CD4-positive, alpha-beta T cell (primary cell): ENCODE measurements at regions not wholly inside any gene's neighbourhood (a gene's known extent, or its start where the extent isn't known, plus 50 kb on each side); places are given as distances from the start of the nearest gene placed in this dataset.

Experiments
- ATAC-seq: fragments of 200-7000 bp; cut with Tn5 transposase; one replicate; pipeline ENCODE4 v1.10.0; 2022; ENCODE audit warnings: mild to moderate bottlenecking; ENCODE audit not compliant: poor library complexity
- CTCF ChIA-PET: fragments of 350-600 bp; sonication (Branson Sonifier 250); formaldehyde crosslinking; loops from one replicate; lab custom pipeline; 2021; ENCODE audit warnings: antibody characterized with exemption, inconsistent platforms; lab: Charles Lee
- POLR2A ChIA-PET: fragments of 350-600 bp; sonication (Branson Sonifier 250); formaldehyde crosslinking; loops from one replicate; lab custom pipeline; 2021; ENCODE audit warnings: antibody characterized with exemption, inconsistent platforms; lab: Charles Lee
- DNase-seq, 14 experiments: peaks; one replicate each; pipeline ENCODE4 v3.0.0-alpha.2; 2013 to 2020; ENCODE audit warnings: mixed read lengths in 2 of 14
- H3K27ac ChIP-seq, 2 donors: one replicate each; pipeline versions ENCODE4 v1.5.1 to v1.7.0; 2013; ENCODE audit warnings: low read length in 2 of 2, low read depth in 1 of 2, mild to moderate bottlenecking in 1 of 2
- H3K27me3 ChIP-seq, 2 experiments: 1 replicate in 1 of 2; 2 replicates in 1 of 2; pipeline versions ENCODE4 v1.6.1 to v1.7.0; 2013; ENCODE audit warnings: low read length in 2 of 2, control low read depth in 1 of 2, mild to moderate bottlenecking in 1 of 2, moderate library complexity in 1 of 2; ENCODE audit not compliant: insufficient read depth in 2 of 2, control insufficient read depth in 1 of 2
- H3K36me3 ChIP-seq: one replicate; pipeline ENCODE4 v1.6.1; 2013; ENCODE audit warnings: low read length, control low read depth; ENCODE audit not compliant: insufficient read depth
- H3K4me1 ChIP-seq: one replicate; pipeline ENCODE4 v1.6.1; 2013; ENCODE audit warnings: low read length, control low read depth; ENCODE audit not compliant: insufficient read depth
- H3K4me3 ChIP-seq: one replicate; pipeline ENCODE4 v1.5.1; 2013; ENCODE audit warnings: mild to moderate bottlenecking, low read length, moderate library complexity
- H3K9me3 ChIP-seq, 2 experiments: 1 replicate in 1 of 2; 2 replicates in 1 of 2; pipeline versions ENCODE4 v1.6.1 to v1.7.0; 2013; ENCODE audit warnings: low read length in 2 of 2, mild to moderate bottlenecking in 2 of 2, control low read depth in 1 of 2, moderate library complexity in 1 of 2; ENCODE audit not compliant: control insufficient read depth in 1 of 2, insufficient read depth in 1 of 2
- H3K27ac Mint-ChIP-seq: one replicate; pipeline ENCODE4 v1.8.0; 2020; ENCODE audit warnings: mixed read lengths
- H3K27me3 Mint-ChIP-seq: one replicate; pipeline ENCODE4 v1.8.0; 2021; ENCODE audit warnings: mixed read lengths
- H3K36me3 Mint-ChIP-seq: one replicate; pipeline ENCODE4 v1.8.0; 2021; ENCODE audit warnings: low read depth, mixed read lengths
- H3K4me1 Mint-ChIP-seq: one replicate; pipeline ENCODE4 v1.8.0; 2021; ENCODE audit warnings: low read depth, mixed read lengths
- H3K4me3 Mint-ChIP-seq: one replicate; pipeline ENCODE4 v1.8.0; 2020; ENCODE audit warnings: mild to moderate bottlenecking, mixed read lengths
- H3K9me3 Mint-ChIP-seq: one replicate; pipeline ENCODE4 v1.8.0; 2020; ENCODE audit warnings: mixed read lengths
- intact Hi-C, 2 experiments: fragments of 100-400 bp; cut with DNase I in 1 of 2; cut with micrococcal nuclease in 1 of 2; formaldehyde crosslinking; loops; one replicate each; pipeline versions ENCODE4 v1.15.1 to v1.9.0; 2023 to 2025; cut with DNase I, micrococcal nuclease
- TF ChIP-seq, protein P1 (sequence below): fragments of 200-600 bp; IDR thresholded peaks from one replicate; pipeline ENCODE4 v1.8.0; 2022; ENCODE audit warnings: antibody characterized with exemption, mild to moderate bottlenecking

DNA sequence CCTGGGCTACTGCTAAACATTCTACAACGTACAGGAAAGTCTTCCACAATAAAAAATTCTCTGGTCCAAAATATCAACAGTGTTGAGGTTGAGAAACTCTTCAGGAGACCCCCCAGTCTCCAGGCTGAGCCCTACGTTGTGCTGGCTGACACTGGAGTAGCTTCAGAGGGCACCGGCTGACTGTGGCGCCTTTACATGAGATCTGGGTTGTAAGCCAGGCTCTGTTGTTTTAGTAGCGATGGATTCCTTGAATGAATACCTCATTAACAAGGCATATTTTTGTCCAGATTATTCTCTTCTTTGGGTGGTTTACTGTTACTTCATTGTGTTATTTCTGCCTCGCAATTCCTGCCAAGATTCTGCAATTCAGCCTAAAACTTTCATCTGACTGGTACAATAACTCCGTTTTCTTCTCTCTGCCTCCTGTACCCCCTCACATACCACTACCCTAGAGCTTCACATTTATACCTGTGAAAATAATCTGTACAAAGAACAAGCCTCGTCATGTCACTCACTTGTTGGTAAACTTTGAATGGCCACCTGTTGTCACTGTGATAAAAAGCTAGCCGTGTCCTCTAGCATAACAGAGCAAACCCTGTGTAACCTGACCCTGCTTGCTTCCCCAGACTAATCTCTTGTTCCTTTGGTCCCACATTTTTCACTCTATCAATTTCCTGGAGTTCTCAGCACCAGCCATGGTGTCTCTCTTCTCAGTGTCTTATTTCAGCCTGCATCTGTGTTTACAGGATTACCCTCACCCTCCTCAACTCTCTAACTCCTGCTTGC, 1476.1 kb upstream of the TENM3 start:
- H3K4me3 Mint-ChIP-seq, result no peak overlapping the region
- TF ChIP-seq, protein P1, sequence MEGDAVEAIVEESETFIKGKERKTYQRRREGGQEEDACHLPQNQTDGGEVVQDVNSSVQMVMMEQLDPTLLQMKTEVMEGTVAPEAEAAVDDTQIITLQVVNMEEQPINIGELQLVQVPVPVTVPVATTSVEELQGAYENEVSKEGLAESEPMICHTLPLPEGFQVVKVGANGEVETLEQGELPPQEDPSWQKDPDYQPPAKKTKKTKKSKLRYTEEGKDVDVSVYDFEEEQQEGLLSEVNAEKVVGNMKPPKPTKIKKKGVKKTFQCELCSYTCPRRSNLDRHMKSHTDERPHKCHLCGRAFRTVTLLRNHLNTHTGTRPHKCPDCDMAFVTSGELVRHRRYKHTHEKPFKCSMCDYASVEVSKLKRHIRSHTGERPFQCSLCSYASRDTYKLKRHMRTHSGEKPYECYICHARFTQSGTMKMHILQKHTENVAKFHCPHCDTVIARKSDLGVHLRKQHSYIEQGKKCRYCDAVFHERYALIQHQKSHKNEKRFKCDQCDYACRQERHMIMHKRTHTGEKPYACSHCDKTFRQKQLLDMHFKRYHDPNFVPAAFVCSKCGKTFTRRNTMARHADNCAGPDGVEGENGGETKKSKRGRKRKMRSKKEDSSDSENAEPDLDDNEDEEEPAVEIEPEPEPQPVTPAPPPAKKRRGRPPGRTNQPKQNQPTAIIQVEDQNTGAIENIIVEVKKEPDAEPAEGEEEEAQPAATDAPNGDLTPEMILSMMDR, result no peak
- DNase-seq, result no peak
- peaks cover 4% of the 10 kb centered on the region for H3K9me3 Mint-ChIP-seq
- Histone ChIP-seq H3K4me3 (no peak overlapping the region), H3K27ac (no peak overlapping the region), H3K4me1 (no peaks in the 10 kb centered on the region), H3K36me3 (no peaks in the 10 kb centered on the region), H3K9me3 (peaks cover 0 to 3% of the 10 kb centered on the region in 2 experiments), H3K27me3 (no peaks in the 10 kb centered on the region)
- no peak overlapping the region for H3K27ac Mint-ChIP-seq
- H3K27me3 Mint-ChIP-seq, result no peaks in the 10 kb centered on the region
- no peaks in the 10 kb centered on the region for H3K4me1 Mint-ChIP-seq
- H3K36me3 Mint-ChIP-seq, result no peaks in the 10 kb centered on the region
- ChIA-PET POLR2A (interaction anchor here (0.6 kb wide), 1 partner anchor 353 kb away, joined by 4 read pairs; no protein-coding TSS in a partner anchor), CTCF (no interaction called here)
- ATAC-seq, result no peak
- intact Hi-C loops, result no loop called here

- peaks cover 5% of the 10 kb centered on the region for H3K9me3 Mint-ChIP-seq
- H3K4me3 ChIP-seq, result no peak overlapping the region
- H3K27me3 ChIP-seq, result no peaks in the 10 kb centered on the region
- no peak for DNase-seq
- ATAC-seq, result no peak
- POLR2A ChIA-PET, result no interaction called here
- intact Hi-C loops, result no loop called here
- no peaks in the 10 kb centered on the region for H3K36me3 ChIP-seq
- peaks cover 0 to 3% of the 10 kb centered on the region in 2 experiments for H3K9me3 ChIP-seq
- H3K27ac Mint-ChIP-seq, result no peak overlapping the region
- H3K27me3 Mint-ChIP-seq, result no peaks in the 10 kb centered on the region
- no peak overlapping the region for H3K4me3 Mint-ChIP-seq
- CTCF ChIA-PET, result no interaction called here
- H3K27ac ChIP-seq, result no peak overlapping the region
- TF ChIP-seq, protein P1, result no peak
- no peaks in the 10 kb centered on the region for H3K36me3 Mint-ChIP-seq
- H3K4me1 Mint-ChIP-seq, result no peaks in the 10 kb centered on the region
- H3K4me1 ChIP-seq, result no peaks in the 10 kb centered on the region
These were observed 1474.6 kb upstream of the TENM3 start for GRCh38 chr4:180768610-180769009.

- no peak overlapping the region for H3K4me3 Mint-ChIP-seq
- no peak overlapping the region for H3K4me3 ChIP-seq
- CTCF ChIA-PET, result no interaction called here
- H3K27me3 ChIP-seq, result no peaks in the 10 kb centered on the region
- no peak overlapping the region for H3K27ac Mint-ChIP-seq
- TF ChIP-seq, protein P1, result no peak
- H3K4me1 Mint-ChIP-seq, result no peaks in the 10 kb centered on the region
- H3K9me3 Mint-ChIP-seq, result peaks cover 7% of the 10 kb centered on the region
- ATAC-seq (no peak), DNase-seq (no peak)
- no peaks in the 10 kb centered on the region for H3K27me3 Mint-ChIP-seq
- no peaks in the 10 kb centered on the region for H3K36me3 ChIP-seq
- H3K27ac ChIP-seq, result no peak overlapping the region
- intact Hi-C loops, result no loop called here
- H3K4me1 ChIP-seq, result no peaks in the 10 kb centered on the region
- POLR2A ChIA-PET, result no interaction called here
- peaks cover 4 to 7% of the 10 kb centered on the region in 2 experiments for H3K9me3 ChIP-seq
- no peaks in the 10 kb centered on the region for H3K36me3 Mint-ChIP-seq
These were observed 1473.4 kb upstream of the TENM3 start for GRCh38 chr4:180769791-180770190.
